ENCODE measurements at regions not wholly inside any gene's neighbourhood (a gene's known extent, or its start where the extent isn't known, plus 50 kb on each side); places are given as distances from the start of the nearest gene placed in this dataset.

- Histone ChIP-seq H3K36me3 (ENCODE audit: control insufficient read depth in 2 of 4, insufficient read depth in 4 of 4, low read length in 3 of 4) (no peaks in the 10 kb centered on the region), H3K27ac (ENCODE audit: low read depth, low read length) (no peak overlapping the region), H3K27me3 (replicated peaks in 1 of 4; ENCODE audit: control insufficient read depth in 3 of 4, extremely low read depth in 1 of 4, insufficient read depth in 3 of 4, low read length in 3 of 4) (no peaks in the 10 kb centered on the region), H2BK15ac (ENCODE audit: low read length) (no peak overlapping the region), H2BK120ac (replicated peaks; ENCODE audit: low read depth, low read length) (no peak overlapping the region), H3K56ac (replicated peaks; ENCODE audit: insufficient read length, low read depth, low read length) (no peak overlapping the region), H3K4me1 (replicated peaks in 1 of 4; ENCODE audit: control insufficient read depth in 3 of 4, insufficient read depth in 4 of 4, low read length in 3 of 4) (no peaks in the 10 kb centered on the region), H3K79me1 (ENCODE audit: low read depth, low read length) (no peaks in the 10 kb centered on the region), H3K4ac (replicated peaks; ENCODE audit: insufficient read length, low read depth, low read length) (no peak overlapping the region), H3K79me2 (ENCODE audit: control insufficient read depth in 1 of 2, insufficient read depth in 2 of 2, low read length in 2 of 2) (no peaks in the 10 kb centered on the region), H4K5ac (ENCODE audit: insufficient read length, low read depth, low read length) (no peak overlapping the region), H3K14ac (ENCODE audit: insufficient read length) (no peak overlapping the region), H3K23ac (ENCODE audit: insufficient read length) (no peak overlapping the region), H3K23me2 (ENCODE audit: low read depth, low read length) (no peaks in the 10 kb centered on the region; the same call in 1 of the 2 replicates), H2BK5ac (ENCODE audit: low read depth, low read length) (no peak overlapping the region), H4K91ac (replicated peaks; ENCODE audit: insufficient read length, low read length) (no peak overlapping the region), H2BK12ac (ENCODE audit: low read depth, low read length) (no peak overlapping the region), H3K9ac (replicated peaks in 1 of 4; ENCODE audit: extremely low read depth in 1 of 4, low read depth in 3 of 4, low read length in 3 of 4) (no peak overlapping the region), H4K8ac (ENCODE audit: extremely low read depth, insufficient read depth, low read length) (no peak overlapping the region), H2BK20ac (ENCODE audit: low read length) (no peak overlapping the region), H3K4me2 (ENCODE audit: insufficient read depth in 1 of 2, low read depth in 2 of 2, low read length in 2 of 2) (no peak overlapping the region), H3K4me3 (ENCODE audit: extremely low read depth in 1 of 4, insufficient read depth in 2 of 4, low read depth in 3 of 4, low read length in 4 of 4) (no peak overlapping the region), H3K9me3 (ENCODE audit: insufficient read depth in 2 of 2, low read depth in 1 of 2, low read length in 1 of 2) (no peaks in the 10 kb centered on the region), H4K20me1 (replicated peaks in 1 of 2; ENCODE audit: control insufficient read depth in 1 of 2, insufficient read depth in 2 of 2, low read length in 2 of 2) (no peaks in the 10 kb centered on the region), H3K18ac (ENCODE audit: extremely low read depth, low read length) (no peak overlapping the region), H2AFZ (ENCODE audit: low read length) (no peak overlapping the region), H2AK5ac (ENCODE audit: low read depth, low read length) (no peak overlapping the region)
- FAIRE-seq (no peak), DNase-seq (ENCODE audit: low read depth in 1 of 2, low spot score in 2 of 2) (no peak)
- 100% methylated on average over 1 of the region's 1 CpG; no CpG with 5 or more reads in 1 of the 2 experiments for WGBS, 2 experiments (ENCODE audit: extremely low coverage in 1 of 2, insufficient coverage in 1 of 2, insufficient read length in 1 of 2, insufficient replicate concordance in 2 of 2, low coverage in 1 of 2, low lambda C conversion rate in 2 of 2, missing lambda C conversion rate in 1 of 2)
- CTCF ChIA-PET (ENCODE audit: partially characterized antibody): no interaction called here
- no peak for TF ChIP-seq E2F6 (IDR thresholded peaks at IDR 0.05)
- TF ChIP-seq EZH2 (IDR thresholded peaks at IDR 0.05; ENCODE audit: low read depth, low read length, severe bottlenecking): no peak
- no peak for TF ChIP-seq TCF12 (IDR thresholded peaks at IDR 0.05; ENCODE audit: low read depth, low read length)
- no peak for TF ChIP-seq BACH1 (IDR thresholded peaks at IDR 0.05; ENCODE audit: low read length)
- TF ChIP-seq SP4 (IDR thresholded peaks at IDR 0.05; ENCODE audit: low read length): no peak
- POLR2A ChIA-PET (ENCODE audit: partially characterized antibody): no interaction called here
Measured at GRCh38 chr15:46685681-46686080, 1031.6 kb upstream of the SEMA6D start.

All from H1 (cell line).